SK-N-SH (cell line): ENCODE measurements at regions not wholly inside any gene's neighbourhood (a gene's known extent, or its start where the extent isn't known, plus 50 kb on each side); places are given as distances from the start of the nearest gene placed in this dataset.

Experiments
- CTCF ChIA-PET: fragments of 300-600, 350-600 bp; formaldehyde crosslinking; extraction: SDS; loops from one replicate; lab custom pipeline; 2021; lab: Yijun Ruan, JAX
- POLR2A ChIA-PET: fragments of 350-600 bp; sonication (Branson Sonifier 250); formaldehyde crosslinking; extraction: SDS; loops from one replicate; lab custom pipeline; 2020; ENCODE audit warnings: antibody characterized with exemption, inconsistent platforms; lab: Yijun Ruan, JAX
- DNase-seq: peaks from one replicate; pipeline ENCODE4 v3.0.0; 2012
- H2AFZ ChIP-seq: fragments of 200-600 bp; sonication (generic); 2 replicates; pipeline ENCODE4 v1.8.1; 2016; ENCODE audit warnings: antibody characterized with exemption, mild to moderate bottlenecking, low read depth
- H3F3A ChIP-seq: fragments of 200-600 bp; sonication (generic); replicated peaks from 2 replicates; pipeline ENCODE3; 2016; ENCODE audit warnings: antibody characterized with exemption, mild to moderate bottlenecking; ENCODE audit not compliant: insufficient read depth
- H3K27ac ChIP-seq, 2 experiments: fragments of 200-500 bp in 1 of 2; fragments of 200-600 bp in 1 of 2; sonication (Bioruptor generic) in 1 of 2; sonication (generic), shearing (Covaris generic) in 1 of 2; 2 replicates each; pipeline versions ENCODE4 v1.5.1 to v1.6.1; 2014 to 2016; ENCODE audit warnings: low read depth in 2 of 2, inconsistent platforms in 1 of 2, low read length in 1 of 2, mild to moderate bottlenecking in 1 of 2, mixed read lengths in 1 of 2
- H3K27me3 ChIP-seq: fragments of 200-600 bp; sonication (generic), shearing (Covaris generic); 2 replicates; pipeline ENCODE4 v1.6.1; 2016; ENCODE audit warnings: mixed run types; ENCODE audit not compliant: insufficient read depth
- H3K36me3 ChIP-seq, 2 experiments: fragments of 200-500 bp in 1 of 2; fragments of 200-600 bp in 1 of 2; sonication (Bioruptor generic) in 1 of 2; sonication (generic) in 1 of 2; replicated peaks in 1 of 2; 2 replicates each; pipeline versions ENCODE3 to v1.5.1; 2014 to 2016; ENCODE audit warnings: low read length in 1 of 2, mild to moderate bottlenecking in 1 of 2; ENCODE audit not compliant: insufficient read depth in 2 of 2, control insufficient read depth in 1 of 2
- H3K4me1 ChIP-seq, 2 experiments: fragments of 200-500 bp in 1 of 2; fragments of 200-600 bp in 1 of 2; sonication (Bioruptor generic) in 1 of 2; sonication (generic), shearing (Covaris generic) in 1 of 2; 2 replicates each; pipeline versions ENCODE4 v1.5.1 to v1.6.1; 2014 to 2016; ENCODE audit warnings: low read depth in 1 of 2, low read length in 1 of 2, mixed run types in 1 of 2; ENCODE audit not compliant: insufficient read depth in 2 of 2, control insufficient read depth in 1 of 2
- H3K4me2 ChIP-seq: fragments of 200-600 bp; sonication (generic), shearing (Covaris generic); 2 replicates; pipeline ENCODE4 v1.6.1; 2017; ENCODE audit warnings: mixed run types
- H3K4me3 ChIP-seq, 2 experiments: fragments of 200-500 bp in 1 of 2; fragments of 200-600 bp in 1 of 2; sonication (Bioruptor generic) in 1 of 2; sonication (generic), shearing (Covaris generic) in 1 of 2; 2 replicates each; pipeline versions ENCODE4 v1.5.1 to v1.8.1; 2014 to 2016; ENCODE audit warnings: low read depth in 2 of 2, inconsistent platforms in 1 of 2, low read length in 1 of 2, mild to moderate bottlenecking in 1 of 2, mixed read lengths in 1 of 2, moderate library complexity in 1 of 2
- H3K79me2 ChIP-seq: fragments of 200-600 bp; sonication (generic); 2 replicates; pipeline ENCODE4 v1.8.1; 2017; ENCODE audit warnings: mild to moderate bottlenecking; ENCODE audit not compliant: insufficient read depth
- H3K9ac ChIP-seq: fragments of 200-600 bp; sonication (generic); 2 replicates; pipeline ENCODE4 v1.6.1; 2017; ENCODE audit warnings: mixed run types
- H3K9me2 ChIP-seq: fragments of 200-600 bp; sonication (generic); 2 replicates; pipeline ENCODE4 v1.6.1; 2017; ENCODE audit warnings: mixed run types
- H3K9me3 ChIP-seq: fragments of 200-600 bp; sonication (generic); 2 replicates; pipeline ENCODE4 v1.6.1; 2017; ENCODE audit warnings: mixed run types, mild to moderate bottlenecking, moderate library complexity
- H4K20me1 ChIP-seq: fragments of 200-600 bp; sonication (generic); 2 replicates; pipeline ENCODE4 v1.6.1; 2017; ENCODE audit warnings: mild to moderate bottlenecking, mixed run types; ENCODE audit not compliant: insufficient read depth
- CHD2 ChIP-seq: fragments of 150-350 bp; IDR thresholded peaks from 2 replicates; pipeline ENCODE4 v1.6.1; 2018; ENCODE audit warnings: low read length; ENCODE audit not compliant: partially characterized antibody
- CTCF ChIP-seq: fragments of 200-600 bp; sonication (generic); IDR thresholded peaks from 2 replicates; pipeline ENCODE4 v1.6.1; 2017; ENCODE audit warnings: antibody characterized with exemption, mild to moderate bottlenecking, moderate library complexity
- EZH2phosphoT487 ChIP-seq: fragments of 200-600 bp; sonication (generic); IDR thresholded peaks from 2 replicates; pipeline ENCODE4 v1.6.1; 2017; ENCODE audit warnings: low read depth, mixed run types, mild to moderate bottlenecking, antibody characterized with exemption, moderate library complexity, borderline replicate concordance
- FOXJ3 ChIP-seq: sonication (generic); formaldehyde crosslinking; IDR thresholded peaks from 2 replicates; pipeline ENCODE4 v1.5.1; 2020; ENCODE audit warnings: mild to moderate bottlenecking, missing genetic modification reagents
- GATA2 ChIP-seq: sonication (generic); formaldehyde crosslinking; IDR thresholded peaks from 2 replicates; pipeline ENCODE4 v1.5.0; 2020; ENCODE audit warnings: mild to moderate bottlenecking, missing genetic modification reagents
- NFIC ChIP-seq: IDR thresholded peaks from 2 replicates; pipeline ENCODE4 v1.4.0; 2012; ENCODE audit warnings: borderline replicate concordance
- NRF1 ChIP-seq: IDR thresholded peaks from 2 replicates; pipeline ENCODE4 v1.6.1; 2012; ENCODE audit warnings: low read depth, mild to moderate bottlenecking, low read length
- RCOR1 ChIP-seq: fragments of 150-350 bp; IDR thresholded peaks from 2 replicates; pipeline ENCODE4 v1.6.1; 2017; ENCODE audit warnings: antibody characterized with exemption, low read length
- RXRA ChIP-seq: IDR thresholded peaks from 2 replicates; pipeline ENCODE4 v1.4.0; 2012; ENCODE audit warnings: low read depth, mild to moderate bottlenecking, borderline replicate concordance
- SIN3A ChIP-seq: IDR thresholded peaks from 2 replicates; pipeline ENCODE4 v1.6.1; 2012; ENCODE audit warnings: low read depth, mild to moderate bottlenecking, low read length, moderate library complexity, borderline replicate concordance
- TEAD4 ChIP-seq: IDR thresholded peaks from 2 replicates; pipeline ENCODE4 v1.4.0; 2012; ENCODE audit warnings: mild to moderate bottlenecking, borderline replicate concordance; ENCODE audit not compliant: insufficient read depth
- ZBTB33 ChIP-seq: IDR thresholded peaks from 2 replicates; pipeline ENCODE4 v1.4.0; 2012; ENCODE audit warnings: low read depth, borderline replicate concordance
- WGBS: methylation state at CpG from one replicate; pipeline ENCODE4 v1.1.6; 2017; ENCODE audit warnings: low lambda C conversion rate; 5-methylcytosine and 5-hydroxymethylcytosine counted together

- ChIA-PET POLR2A (no interaction called here), CTCF (interaction anchor here (6.0 to 7.2 kb wide), 2 partner anchors 12 to 158 kb away, joined by 47 to 53 read pairs; no protein-coding TSS in a partner anchor)
- TF ChIP-seq ZBTB33: no peak
- no peak for TF ChIP-seq RXRA
- no peak for TF ChIP-seq EZH2phosphoT487
- no peak overlapping the region for H3K27ac ChIP-seq
- no peaks in the 10 kb centered on the region for H3K79me2 ChIP-seq
- H3K9me3 ChIP-seq: no peaks in the 10 kb centered on the region
- no peaks in the 10 kb centered on the region for H3K9me2 ChIP-seq
- no peaks in the 10 kb centered on the region for H3K36me3 ChIP-seq
- H2AFZ ChIP-seq: no peak overlapping the region
- H3K4me1 ChIP-seq: peaks cover 6 to 7% of the 10 kb centered on the region in 2 experiments; a peak in 2 of 4 replicates
- no peak overlapping the region for H3K9ac ChIP-seq
- no peaks in the 10 kb centered on the region for H3K27me3 ChIP-seq
- H3K4me3 ChIP-seq: no peak overlapping the region
- no peaks in the 10 kb centered on the region for H3F3A ChIP-seq
- WGBS: 76% methylated on average over 8 of the region's 8 CpGs
- no peaks in the 10 kb centered on the region for H4K20me1 ChIP-seq
- DNase-seq: no peak
- H3K4me2 ChIP-seq: no peak overlapping the region
Observed at GRCh38 chr11:111441443-111441842, 62.4 kb upstream of the POU2AF1 start.

- Histone ChIP-seq H3K79me2 (no peaks in the 10 kb centered on the region), H3K9ac (no peak overlapping the region), H3K36me3 (no peaks in the 10 kb centered on the region), H3K9me3 (no peaks in the 10 kb centered on the region), H3K4me2 (no peak overlapping the region), H4K20me1 (no peaks in the 10 kb centered on the region), H3K4me3 (no peak overlapping the region), H3K27ac (no peak overlapping the region), H2AFZ (no peak overlapping the region), H3K27me3 (no peaks in the 10 kb centered on the region), H3F3A (no peaks in the 10 kb centered on the region), H3K4me1 (peaks cover 4 to 7% of the 10 kb centered on the region in 2 experiments; a peak in 2 of 4 replicates), H3K9me2 (no peaks in the 10 kb centered on the region)
- TF ChIP-seq NRF1 (no peak), NFIC (no peak), CTCF (no peak), RCOR1 (no peak), GATA2 (CRISPR knock-in tag) (no peak), FOXJ3 (no peak), SIN3A (no peak), CHD2 (no peak), TEAD4 (no peak)
- CTCF ChIA-PET: interaction anchor here (0.9 to 7.2 kb wide), 4 partner anchors 12 to 157 kb away, joined by 4 to 53 read pairs (median 26); no protein-coding TSS in a partner anchor
- no peak for DNase-seq
- 90% methylated on average over 5 of the region's 5 CpGs for WGBS
- POLR2A ChIA-PET: no interaction called here
Observed at GRCh38 chr11:111440416-111441205, 61.5 kb upstream of the POU2AF1 start.
